ENCODE measurements at regions not wholly inside any gene's neighbourhood (a gene's known extent, or its start where the extent isn't known, plus 50 kb on each side); places are given as distances from the start of the nearest gene placed in this dataset.
"Not testable (repeated sequence)": the region's sequence is repeated elsewhere in the genome, so short reads cannot be mapped to it uniquely, and the experiment has no call there.

DNA sequence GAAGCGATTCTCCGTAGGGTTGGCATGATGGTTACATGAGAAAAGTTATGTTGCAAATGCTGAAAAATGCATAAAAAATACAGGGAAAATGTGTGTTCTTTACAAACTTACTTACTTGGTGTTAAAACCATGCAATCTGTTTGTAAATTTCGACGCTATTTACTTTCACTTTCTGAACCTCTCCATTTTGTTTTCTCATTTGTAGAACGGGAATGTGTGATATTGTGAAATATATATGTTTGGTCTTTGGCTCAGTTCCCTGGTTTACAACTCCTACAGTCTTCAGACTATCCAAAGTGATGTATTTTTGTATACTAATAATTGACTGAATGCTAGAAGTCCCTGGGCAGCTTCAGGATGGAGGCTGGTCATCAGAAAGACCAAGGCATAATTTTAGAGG is 982.3 kb downstream of the ADGRL2 start:
- FAIRE-seq: no peak

DNA sequence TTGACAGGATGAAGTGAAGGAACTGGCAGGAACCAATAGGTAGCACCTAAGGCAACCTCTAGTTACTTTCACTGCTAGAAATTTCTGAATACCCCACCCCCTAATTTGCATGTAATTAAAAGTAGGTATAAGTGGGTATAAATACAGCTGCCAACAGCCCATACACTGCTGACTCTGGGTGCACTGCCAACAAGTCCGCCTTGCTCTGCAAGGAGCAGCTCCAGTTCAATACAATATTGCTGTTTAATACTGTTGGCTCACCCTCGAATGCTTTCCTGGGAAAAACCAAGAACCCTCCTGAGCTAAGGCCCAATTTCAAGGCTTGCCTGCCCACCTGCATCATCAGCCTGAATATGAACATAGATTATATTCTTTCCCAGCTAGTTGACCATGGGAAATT is 981.9 kb downstream of the ADGRL2 start:
- DNase-seq (ENCODE audit: insufficient read length) (no peak), FAIRE-seq (no peak)
- TF ChIP-seq TAF1 (IDR thresholded peaks at IDR 0.05; ENCODE audit: borderline replicate concordance, low read depth, low read length): no peak
- TF ChIP-seq POLR2AphosphoS5 (IDR thresholded peaks at IDR 0.05; ENCODE audit: low read depth, low read length): no peak
- TF ChIP-seq POLR2A (IDR thresholded peaks at IDR 0.05; ENCODE audit: low read depth, low read length): no peak

More for the DNA sequence above, 982.3 kb downstream of the ADGRL2 start:
- TF ChIP-seq POLR2A (IDR thresholded peaks at IDR 0.05; ENCODE audit: low read depth, low read length) (no peak), TAF1 (IDR thresholded peaks at IDR 0.05; ENCODE audit: borderline replicate concordance, low read depth, low read length) (no peak), POLR2AphosphoS5 (IDR thresholded peaks at IDR 0.05; ENCODE audit: low read depth, low read length) (no peak)
- DNase-seq (ENCODE audit: insufficient read length): no peak

DNA sequence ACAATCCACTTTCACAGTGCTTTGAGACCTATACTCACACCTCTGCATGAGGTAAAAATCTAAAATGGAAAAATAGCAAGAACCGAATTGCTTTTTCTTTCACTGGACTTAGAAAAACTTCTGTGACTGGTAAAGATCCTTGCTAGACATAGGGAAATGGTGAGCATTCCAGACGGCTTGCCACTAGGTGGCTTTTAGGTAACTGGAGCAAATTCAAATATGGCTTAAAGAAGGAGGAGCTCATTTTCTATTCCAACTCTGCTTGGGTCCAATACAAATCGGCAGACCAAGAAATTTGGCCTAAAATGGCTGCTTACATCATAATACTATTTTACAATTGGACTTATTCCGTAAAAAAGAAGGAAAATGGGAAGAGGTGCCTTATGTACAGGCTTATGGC is 977.9 kb downstream of the ADGRL2 start:
- no peak for FAIRE-seq
- TF ChIP-seq POLR2AphosphoS5 (IDR thresholded peaks at IDR 0.05; ENCODE audit: low read depth, low read length): no peak
- no peak for TF ChIP-seq TAF1 (IDR thresholded peaks at IDR 0.05; ENCODE audit: borderline replicate concordance, low read depth, low read length)
- TF ChIP-seq POLR2A (IDR thresholded peaks at IDR 0.05; ENCODE audit: low read depth, low read length): no peak
- DNase-seq (ENCODE audit: insufficient read length): no peak

- TF ChIP-seq TAF1 (IDR thresholded peaks at IDR 0.05; ENCODE audit: borderline replicate concordance, low read depth, low read length): no peak
- TF ChIP-seq POLR2A (IDR thresholded peaks at IDR 0.05; ENCODE audit: low read depth, low read length): no peak
- no peak for TF ChIP-seq POLR2AphosphoS5 (IDR thresholded peaks at IDR 0.05; ENCODE audit: low read depth, low read length)
- FAIRE-seq: no peak
- no peak for DNase-seq (ENCODE audit: insufficient read length)
These were observed 976.5 kb downstream of the ADGRL2 start for GRCh38 chr1:82777240-82777639.

GRCh38 chr1:82776730-82777129 is 976.0 kb downstream of the ADGRL2 start:
- not testable (repeated sequence) for FAIRE-seq; DNase-seq (ENCODE audit: insufficient read length)

DNA sequence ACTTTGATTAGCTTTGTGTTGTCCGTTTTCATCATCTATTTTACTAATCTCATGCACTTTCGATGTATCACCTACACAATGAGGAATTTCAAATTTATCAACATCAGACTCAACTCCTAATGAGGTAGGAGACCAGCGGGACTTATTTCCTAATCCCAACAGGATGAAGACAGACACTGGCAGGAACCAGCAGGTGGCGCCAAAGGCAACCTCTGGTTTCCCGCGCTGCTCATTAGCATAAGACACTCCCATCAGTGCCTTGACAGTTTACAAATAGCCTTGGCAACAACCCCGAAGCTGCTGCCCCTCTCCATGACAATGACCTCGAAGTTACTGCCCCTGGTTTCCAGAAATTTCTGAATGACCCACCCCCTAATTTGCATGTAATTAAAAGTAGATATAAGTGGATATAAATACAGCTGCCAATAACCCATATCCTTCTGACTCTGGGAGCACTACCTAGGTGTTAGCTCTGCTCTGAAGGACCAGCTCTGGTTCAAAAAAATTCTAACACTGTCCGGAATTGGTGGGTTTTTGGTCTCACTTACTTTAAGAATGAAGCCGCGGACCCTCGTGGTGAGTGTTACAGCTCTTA is 974.8 kb downstream of the ADGRL2 start:
- FAIRE-seq (no peak), DNase-seq (ENCODE audit: insufficient read length) (no peak)
- TF ChIP-seq TAF1 (IDR thresholded peaks at IDR 0.05; ENCODE audit: borderline replicate concordance, low read depth, low read length) (no peak), POLR2AphosphoS5 (IDR thresholded peaks at IDR 0.05; ENCODE audit: low read depth, low read length) (no peak), POLR2A (IDR thresholded peaks at IDR 0.05; ENCODE audit: low read depth, low read length) (no peak)

- FAIRE-seq (no peak), DNase-seq (ENCODE audit: insufficient read length) (no peak)
- TF ChIP-seq POLR2A (IDR thresholded peaks at IDR 0.05; ENCODE audit: low read depth, low read length) (no peak), TAF1 (IDR thresholded peaks at IDR 0.05; ENCODE audit: borderline replicate concordance, low read depth, low read length) (no peak), POLR2AphosphoS5 (IDR thresholded peaks at IDR 0.05; ENCODE audit: low read depth, low read length) (no peak)
These were observed 962.2 kb downstream of the ADGRL2 start for GRCh38 chr1:82762829-82763532.

DNA sequence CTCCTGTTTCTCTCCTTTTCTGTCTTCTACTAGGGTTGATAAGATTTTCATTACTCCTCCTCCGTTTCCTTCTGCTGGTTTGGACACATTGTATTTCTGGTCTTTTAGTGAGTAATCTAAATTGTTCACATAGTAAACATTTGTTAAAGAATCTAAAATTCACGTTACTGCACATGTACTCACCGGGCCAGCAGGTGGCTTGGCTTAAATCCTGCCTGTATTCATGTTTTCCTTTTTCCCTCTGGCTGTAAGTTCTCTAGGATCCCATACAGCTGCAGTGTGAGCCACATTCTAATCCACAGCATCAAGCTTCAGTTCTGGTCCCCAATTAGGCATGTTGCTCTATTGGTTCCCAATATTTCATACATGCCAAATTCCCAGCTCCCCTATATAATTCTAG is 958.3 kb downstream of the ADGRL2 start:
- FAIRE-seq: no peak
- no peak for TF ChIP-seq TAF1 (IDR thresholded peaks at IDR 0.05; ENCODE audit: borderline replicate concordance, low read depth, low read length)
- TF ChIP-seq POLR2AphosphoS5 (IDR thresholded peaks at IDR 0.05; ENCODE audit: low read depth, low read length): no peak
- no peak for TF ChIP-seq POLR2A (IDR thresholded peaks at IDR 0.05; ENCODE audit: low read depth, low read length)

GRCh38 chr1:82755671-82756070 is 954.9 kb downstream of the ADGRL2 start:
- TF ChIP-seq POLR2AphosphoS5 (IDR thresholded peaks at IDR 0.05; ENCODE audit: low read depth, low read length) (no peak), TAF1 (IDR thresholded peaks at IDR 0.05; ENCODE audit: borderline replicate concordance, low read depth, low read length) (no peak), POLR2A (IDR thresholded peaks at IDR 0.05; ENCODE audit: low read depth, low read length) (no peak)
- FAIRE-seq (no peak), DNase-seq (ENCODE audit: insufficient read length) (no peak)

More for the DNA sequence above, 958.3 kb downstream of the ADGRL2 start:
- no peak for DNase-seq (ENCODE audit: insufficient read length)

DNA sequence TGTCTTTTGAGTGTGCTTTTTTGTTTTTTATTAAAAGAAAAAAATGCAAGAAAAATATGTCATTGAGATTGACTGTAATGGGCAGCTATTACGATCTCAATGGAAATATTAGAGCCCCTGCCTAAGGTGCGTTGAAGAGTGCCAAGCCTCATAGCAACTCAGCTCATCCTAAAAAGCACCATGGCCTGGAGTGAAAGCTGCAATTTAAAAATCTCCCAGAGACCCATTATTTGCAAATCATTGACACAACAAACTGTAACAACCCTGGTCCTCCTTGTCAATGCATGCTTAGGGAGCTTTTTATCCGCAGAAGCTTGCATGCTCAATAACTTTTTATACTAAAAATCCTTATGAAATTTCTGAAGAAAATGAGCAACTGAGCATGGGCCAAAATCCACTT is 954.5 kb downstream of the ADGRL2 start:
- TF ChIP-seq POLR2AphosphoS5 (IDR thresholded peaks at IDR 0.05; ENCODE audit: low read depth, low read length) (no peak), TAF1 (IDR thresholded peaks at IDR 0.05; ENCODE audit: borderline replicate concordance, low read depth, low read length) (no peak), POLR2A (IDR thresholded peaks at IDR 0.05; ENCODE audit: low read depth, low read length) (no peak)
- FAIRE-seq (no peak), DNase-seq (ENCODE audit: insufficient read length) (no peak)

GRCh38 chr1:82752046-82752445 is 951.3 kb downstream of the ADGRL2 start:
- DNase-seq (ENCODE audit: insufficient read length): no peak
- TF ChIP-seq POLR2A (IDR thresholded peaks at IDR 0.05; ENCODE audit: low read depth, low read length) (no peak), TAF1 (IDR thresholded peaks at IDR 0.05; ENCODE audit: borderline replicate concordance, low read depth, low read length) (no peak), POLR2AphosphoS5 (IDR thresholded peaks at IDR 0.05; ENCODE audit: low read depth, low read length) (no peak)
- no peak for FAIRE-seq

DNA sequence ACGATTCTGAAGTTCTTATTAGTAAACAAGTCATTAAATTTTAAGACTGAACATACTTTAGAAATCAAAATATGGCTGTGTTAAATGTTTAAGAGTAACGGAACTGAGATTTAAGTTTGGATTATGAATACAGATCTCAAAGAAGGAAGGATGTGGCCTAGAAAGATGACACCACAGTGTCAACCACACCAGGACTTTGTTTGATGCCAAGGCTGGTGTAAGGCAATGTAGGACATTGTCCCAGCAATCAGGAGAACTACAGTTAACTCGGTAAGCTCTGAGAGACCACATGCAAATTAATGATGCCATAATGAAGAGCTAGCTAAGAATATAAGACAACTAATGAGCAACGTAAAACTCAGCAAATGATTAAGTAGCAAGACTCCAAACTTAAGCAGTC is 932.9 kb downstream of the ADGRL2 start:
- TF ChIP-seq POLR2A (IDR thresholded peaks at IDR 0.05; ENCODE audit: low read depth, low read length) (no peak), TAF1 (IDR thresholded peaks at IDR 0.05; ENCODE audit: borderline replicate concordance, low read depth, low read length) (no peak), POLR2AphosphoS5 (IDR thresholded peaks at IDR 0.05; ENCODE audit: low read depth, low read length) (no peak)
- DNase-seq (ENCODE audit: insufficient read length) (no peak), FAIRE-seq (no peak)
